ENCODE measurements at regions not wholly inside any gene's neighbourhood (a gene's known extent, or its start where the extent isn't known, plus 50 kb on each side); places are given as distances from the start of the nearest gene placed in this dataset.

DNA sequence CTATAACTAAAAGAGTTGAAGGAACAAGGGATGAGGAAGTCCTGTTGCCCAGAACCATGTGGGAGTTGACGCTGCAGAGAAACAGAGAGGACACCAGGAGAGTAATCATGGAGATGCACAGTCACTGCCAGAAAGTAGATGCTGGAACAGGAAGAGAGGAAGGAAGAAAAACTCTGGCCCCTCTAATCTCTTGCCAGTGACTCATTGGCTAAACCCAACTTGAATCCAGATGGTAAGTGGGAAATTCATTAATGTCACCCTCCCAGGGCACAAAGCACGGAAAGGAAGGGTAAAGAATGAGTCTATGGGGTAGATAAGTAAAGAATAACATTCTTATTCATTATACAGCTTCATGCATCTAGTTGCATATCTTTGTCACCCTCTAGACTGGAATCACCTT is 631.9 kb downstream of the PRELID2 start:
- TF ChIP-seq, protein P1, sequence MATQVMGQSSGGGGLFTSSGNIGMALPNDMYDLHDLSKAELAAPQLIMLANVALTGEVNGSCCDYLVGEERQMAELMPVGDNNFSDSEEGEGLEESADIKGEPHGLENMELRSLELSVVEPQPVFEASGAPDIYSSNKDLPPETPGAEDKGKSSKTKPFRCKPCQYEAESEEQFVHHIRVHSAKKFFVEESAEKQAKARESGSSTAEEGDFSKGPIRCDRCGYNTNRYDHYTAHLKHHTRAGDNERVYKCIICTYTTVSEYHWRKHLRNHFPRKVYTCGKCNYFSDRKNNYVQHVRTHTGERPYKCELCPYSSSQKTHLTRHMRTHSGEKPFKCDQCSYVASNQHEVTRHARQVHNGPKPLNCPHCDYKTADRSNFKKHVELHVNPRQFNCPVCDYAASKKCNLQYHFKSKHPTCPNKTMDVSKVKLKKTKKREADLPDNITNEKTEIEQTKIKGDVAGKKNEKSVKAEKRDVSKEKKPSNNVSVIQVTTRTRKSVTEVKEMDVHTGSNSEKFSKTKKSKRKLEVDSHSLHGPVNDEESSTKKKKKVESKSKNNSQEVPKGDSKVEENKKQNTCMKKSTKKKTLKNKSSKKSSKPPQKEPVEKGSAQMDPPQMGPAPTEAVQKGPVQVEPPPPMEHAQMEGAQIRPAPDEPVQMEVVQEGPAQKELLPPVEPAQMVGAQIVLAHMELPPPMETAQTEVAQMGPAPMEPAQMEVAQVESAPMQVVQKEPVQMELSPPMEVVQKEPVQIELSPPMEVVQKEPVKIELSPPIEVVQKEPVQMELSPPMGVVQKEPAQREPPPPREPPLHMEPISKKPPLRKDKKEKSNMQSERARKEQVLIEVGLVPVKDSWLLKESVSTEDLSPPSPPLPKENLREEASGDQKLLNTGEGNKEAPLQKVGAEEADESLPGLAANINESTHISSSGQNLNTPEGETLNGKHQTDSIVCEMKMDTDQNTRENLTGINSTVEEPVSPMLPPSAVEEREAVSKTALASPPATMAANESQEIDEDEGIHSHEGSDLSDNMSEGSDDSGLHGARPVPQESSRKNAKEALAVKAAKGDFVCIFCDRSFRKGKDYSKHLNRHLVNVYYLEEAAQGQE (IDR thresholded peaks at IDR 0.05; ENCODE audit: insufficient read depth in 1 of 2, low read depth in 2 of 2, low read length in 1 of 2): no peak
- TF ChIP-seq, protein P2, sequence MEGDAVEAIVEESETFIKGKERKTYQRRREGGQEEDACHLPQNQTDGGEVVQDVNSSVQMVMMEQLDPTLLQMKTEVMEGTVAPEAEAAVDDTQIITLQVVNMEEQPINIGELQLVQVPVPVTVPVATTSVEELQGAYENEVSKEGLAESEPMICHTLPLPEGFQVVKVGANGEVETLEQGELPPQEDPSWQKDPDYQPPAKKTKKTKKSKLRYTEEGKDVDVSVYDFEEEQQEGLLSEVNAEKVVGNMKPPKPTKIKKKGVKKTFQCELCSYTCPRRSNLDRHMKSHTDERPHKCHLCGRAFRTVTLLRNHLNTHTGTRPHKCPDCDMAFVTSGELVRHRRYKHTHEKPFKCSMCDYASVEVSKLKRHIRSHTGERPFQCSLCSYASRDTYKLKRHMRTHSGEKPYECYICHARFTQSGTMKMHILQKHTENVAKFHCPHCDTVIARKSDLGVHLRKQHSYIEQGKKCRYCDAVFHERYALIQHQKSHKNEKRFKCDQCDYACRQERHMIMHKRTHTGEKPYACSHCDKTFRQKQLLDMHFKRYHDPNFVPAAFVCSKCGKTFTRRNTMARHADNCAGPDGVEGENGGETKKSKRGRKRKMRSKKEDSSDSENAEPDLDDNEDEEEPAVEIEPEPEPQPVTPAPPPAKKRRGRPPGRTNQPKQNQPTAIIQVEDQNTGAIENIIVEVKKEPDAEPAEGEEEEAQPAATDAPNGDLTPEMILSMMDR (IDR thresholded peaks at IDR 0.05): no peak
